C4-2B (cell line): ENCODE measurements at regions not wholly inside any gene's neighbourhood (a gene's known extent, or its start where the extent isn't known, plus 50 kb on each side); places are given as distances from the start of the nearest gene placed in this dataset.

Source experiments
- H3K27ac ChIP-seq: fragments of 450-650 bp; 2 replicates; pipeline ENCODE4 v1.5.1; 2017
- ZFX ChIP-seq: fragments of 450-650 bp; IDR thresholded peaks from 2 replicates; pipeline ENCODE4 v1.6.1; 2017
- TF ChIP-seq, protein P1 (sequence below): fragments of 450-650 bp; conservative IDR thresholded peaks from 2 replicates; pipeline ENCODE4 v1.5.1; 2017; ENCODE audit warnings: mild to moderate bottlenecking

DNA sequence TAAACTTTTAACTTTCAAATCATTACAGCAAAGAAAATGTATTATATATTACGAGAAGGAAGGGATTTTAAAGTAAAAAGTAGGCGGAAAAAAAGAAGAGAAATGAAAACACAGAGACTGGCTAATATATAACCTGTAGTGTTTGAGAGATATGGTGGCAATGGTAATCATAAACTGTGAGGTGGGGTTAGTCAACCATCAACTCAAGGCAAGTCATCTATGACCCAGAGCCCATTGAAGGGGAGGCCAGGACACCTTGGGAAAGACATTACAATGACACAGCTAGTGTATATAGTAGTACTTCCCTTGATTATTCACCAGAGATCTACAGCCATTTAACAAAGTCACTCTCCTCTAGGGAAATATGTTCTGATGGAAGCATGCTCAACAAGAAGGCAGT lies 423.9 kb upstream of the PITX2 start:
- no peak overlapping the region for H3K27ac ChIP-seq
- TF ChIP-seq ZFX, result no peak
- TF ChIP-seq, protein P1, sequence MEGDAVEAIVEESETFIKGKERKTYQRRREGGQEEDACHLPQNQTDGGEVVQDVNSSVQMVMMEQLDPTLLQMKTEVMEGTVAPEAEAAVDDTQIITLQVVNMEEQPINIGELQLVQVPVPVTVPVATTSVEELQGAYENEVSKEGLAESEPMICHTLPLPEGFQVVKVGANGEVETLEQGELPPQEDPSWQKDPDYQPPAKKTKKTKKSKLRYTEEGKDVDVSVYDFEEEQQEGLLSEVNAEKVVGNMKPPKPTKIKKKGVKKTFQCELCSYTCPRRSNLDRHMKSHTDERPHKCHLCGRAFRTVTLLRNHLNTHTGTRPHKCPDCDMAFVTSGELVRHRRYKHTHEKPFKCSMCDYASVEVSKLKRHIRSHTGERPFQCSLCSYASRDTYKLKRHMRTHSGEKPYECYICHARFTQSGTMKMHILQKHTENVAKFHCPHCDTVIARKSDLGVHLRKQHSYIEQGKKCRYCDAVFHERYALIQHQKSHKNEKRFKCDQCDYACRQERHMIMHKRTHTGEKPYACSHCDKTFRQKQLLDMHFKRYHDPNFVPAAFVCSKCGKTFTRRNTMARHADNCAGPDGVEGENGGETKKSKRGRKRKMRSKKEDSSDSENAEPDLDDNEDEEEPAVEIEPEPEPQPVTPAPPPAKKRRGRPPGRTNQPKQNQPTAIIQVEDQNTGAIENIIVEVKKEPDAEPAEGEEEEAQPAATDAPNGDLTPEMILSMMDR, result no peak

DNA sequence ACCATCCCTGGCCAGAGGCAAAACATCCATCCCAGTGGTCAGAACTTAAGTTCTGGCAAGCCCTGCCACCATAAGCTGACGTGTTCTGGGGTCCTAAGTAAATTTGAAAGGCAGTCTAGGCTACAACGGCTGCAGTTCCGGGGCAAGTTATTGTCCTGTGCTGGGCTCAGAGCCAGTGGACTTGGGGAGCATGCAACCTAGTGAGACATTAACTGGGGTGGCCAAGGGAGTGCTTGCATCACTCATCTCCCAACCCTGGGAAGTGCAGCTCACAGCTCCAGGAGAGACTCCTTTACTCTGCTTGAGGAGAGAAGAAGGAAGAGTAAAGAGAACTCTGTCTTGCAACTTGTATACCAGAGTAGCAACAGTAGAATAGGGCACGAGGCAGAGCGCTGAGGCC lies 425.4 kb upstream of the PITX2 start:
- H3K27ac ChIP-seq, result no peak overlapping the region

DNA sequence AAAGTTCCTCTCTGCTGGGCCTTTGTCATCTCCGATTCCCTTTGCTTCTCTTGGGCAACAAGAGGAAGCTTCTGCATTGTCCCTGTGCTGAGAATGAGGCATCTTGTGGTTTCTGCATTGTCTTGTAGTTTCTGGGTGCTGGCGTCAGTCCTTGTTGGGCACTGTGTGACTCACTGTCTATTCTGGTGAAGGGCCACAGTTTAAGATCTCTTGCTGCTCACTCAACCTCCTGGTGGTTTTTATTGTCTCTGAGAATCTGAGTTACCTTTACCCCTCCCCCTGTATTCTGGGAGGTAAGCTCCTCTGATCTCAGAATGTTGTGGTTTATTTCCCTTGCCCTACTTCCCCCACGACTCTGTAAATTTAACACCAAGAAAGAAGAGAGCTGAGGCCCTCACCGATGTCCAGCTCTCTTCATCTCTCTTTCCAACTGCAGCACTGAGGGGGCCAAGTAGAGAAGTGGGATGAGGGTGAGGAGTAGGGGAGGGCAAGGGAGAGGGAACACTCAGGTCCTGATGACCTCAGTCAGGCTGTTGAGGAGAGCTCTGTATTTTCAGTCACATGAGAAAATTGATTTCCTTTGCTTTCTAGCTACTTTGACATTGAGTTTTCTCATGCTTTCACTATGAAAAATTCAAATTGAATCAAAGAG lies 441.6 kb upstream of the PITX2 start:
- no peak overlapping the region for H3K27ac ChIP-seq
- TF ChIP-seq ZFX, result no peak
- TF ChIP-seq, protein P1, result no peak

More for the DNA sequence above, 425.4 kb upstream of the PITX2 start:
- no peak for TF ChIP-seq ZFX

DNA sequence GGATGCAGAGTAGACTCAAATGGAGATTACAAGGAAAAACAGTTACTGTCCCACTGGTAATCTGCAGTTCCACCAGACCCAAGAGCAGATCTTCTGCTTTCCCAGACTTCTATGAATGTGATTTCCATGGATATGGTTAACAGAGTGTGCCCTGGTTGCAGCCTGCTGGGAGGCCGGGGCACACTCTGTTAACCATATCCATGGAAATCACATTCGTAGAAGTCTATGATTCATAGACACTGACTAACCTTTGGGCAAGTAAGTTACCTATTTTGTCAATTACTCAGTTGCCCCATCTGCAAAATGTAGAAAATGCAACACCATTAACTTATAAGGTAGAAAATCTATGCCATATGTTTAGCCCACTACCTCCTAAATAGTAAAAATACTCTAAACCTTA lies 443.1 kb upstream of the PITX2 start:
- H3K27ac ChIP-seq, result no peak overlapping the region
- no peak for TF ChIP-seq ZFX
- TF ChIP-seq, protein P1, result no peak

DNA sequence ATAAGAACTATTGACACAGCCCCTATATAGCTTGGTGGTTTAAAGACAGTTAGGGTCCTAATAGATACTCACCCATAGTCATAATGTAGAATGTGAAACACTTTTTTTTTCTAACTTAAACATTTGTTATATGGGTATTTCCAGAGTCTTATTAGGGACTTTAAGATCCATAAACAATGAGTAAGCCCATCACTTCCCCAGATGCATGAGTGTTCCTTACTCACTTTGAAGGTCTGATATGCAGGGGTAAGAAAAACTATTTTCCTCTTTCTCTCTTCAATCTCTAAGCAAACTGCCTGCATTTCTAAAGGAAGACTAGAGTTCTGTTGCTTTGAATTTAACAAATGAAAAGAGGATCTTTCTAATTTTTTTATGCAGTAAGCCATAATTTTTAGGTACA lies 443.6 kb upstream of the PITX2 start:
- TF ChIP-seq ZFX, result no peak
- TF ChIP-seq, protein P1, result no peak
- no peak overlapping the region for H3K27ac ChIP-seq

DNA sequence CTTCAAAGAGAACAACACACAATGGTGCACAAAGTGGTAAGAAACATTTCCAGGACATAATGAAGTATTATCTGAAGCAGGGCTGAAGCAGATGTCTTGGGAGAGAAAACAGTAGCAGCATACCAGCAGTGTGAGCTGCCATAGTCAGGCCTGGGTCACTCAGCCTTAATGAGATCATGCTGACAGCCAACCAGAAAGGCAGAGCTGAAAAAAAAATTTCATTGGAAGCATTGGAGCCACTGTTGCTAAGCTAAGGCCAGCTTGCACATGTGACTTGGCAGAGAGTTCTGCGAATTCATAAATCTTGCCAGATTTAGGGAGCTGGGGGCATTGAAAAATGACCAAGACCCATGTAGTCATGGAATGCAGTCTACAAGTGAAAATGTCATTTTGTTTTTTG lies 444.0 kb upstream of the PITX2 start:
- no peak for TF ChIP-seq ZFX
- TF ChIP-seq, protein P1, result no peak
- no peak overlapping the region for H3K27ac ChIP-seq

DNA sequence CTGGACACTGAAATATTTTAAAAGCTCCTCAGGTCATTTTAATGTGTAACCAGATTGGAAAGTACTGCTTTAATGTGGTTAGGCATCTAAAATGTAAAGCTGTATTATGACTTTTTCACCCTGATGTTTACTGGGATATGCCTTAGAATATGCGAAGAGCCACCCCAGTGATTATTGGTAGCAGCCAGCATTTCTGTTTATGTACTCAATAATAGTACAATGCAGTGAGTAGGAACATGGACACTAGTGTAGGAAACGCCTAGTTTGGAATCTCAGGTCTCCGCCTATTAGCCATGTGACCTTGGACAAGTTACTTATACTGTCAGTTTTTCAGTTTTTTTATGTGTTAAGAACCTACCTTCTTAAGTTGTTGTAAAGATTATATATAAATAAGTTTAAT lies 446.0 kb upstream of the PITX2 start:
- H3K27ac ChIP-seq, result no peak overlapping the region
- TF ChIP-seq, protein P1, result no peak
- no peak for TF ChIP-seq ZFX

DNA sequence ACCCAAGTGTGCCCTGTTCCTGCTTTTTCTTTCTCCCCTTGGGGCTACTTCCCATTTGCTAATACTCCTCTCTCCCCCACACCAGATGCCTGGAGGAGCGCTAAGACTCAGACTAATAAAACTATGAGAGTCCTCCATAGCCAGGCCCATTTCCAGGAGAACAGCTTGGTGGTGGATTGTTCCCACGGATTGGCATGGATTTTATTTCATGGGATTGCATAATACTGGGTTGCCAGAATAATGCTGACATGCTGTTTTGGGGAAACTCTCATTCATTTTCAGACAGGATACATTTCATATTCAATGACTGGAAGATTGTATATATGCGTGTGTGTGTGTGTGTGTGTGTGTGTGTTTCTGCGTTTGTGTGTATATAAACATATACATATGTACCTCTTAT lies 447.5 kb upstream of the PITX2 start:
- H3K27ac ChIP-seq, result no peak overlapping the region
- TF ChIP-seq, protein P1, result no peak
- TF ChIP-seq ZFX, result no peak
